CD4-positive, alpha-beta T cell treated with Interleukin-4 for 1 hour (primary cell): ENCODE measurements at regions not wholly inside any gene's neighbourhood (a gene's known extent, or its start where the extent isn't known, plus 50 kb on each side); places are given as distances from the start of the nearest gene placed in this dataset.
"Not testable (repeated sequence)": the region's sequence is repeated elsewhere in the genome, so short reads cannot be mapped to it uniquely, and the experiment has no call there.

Source experiments
- DNase-seq, 2 donors: peaks; one replicate each; pipeline ENCODE4 v3.0.0-alpha.2; 2020 to 2022

DNA sequence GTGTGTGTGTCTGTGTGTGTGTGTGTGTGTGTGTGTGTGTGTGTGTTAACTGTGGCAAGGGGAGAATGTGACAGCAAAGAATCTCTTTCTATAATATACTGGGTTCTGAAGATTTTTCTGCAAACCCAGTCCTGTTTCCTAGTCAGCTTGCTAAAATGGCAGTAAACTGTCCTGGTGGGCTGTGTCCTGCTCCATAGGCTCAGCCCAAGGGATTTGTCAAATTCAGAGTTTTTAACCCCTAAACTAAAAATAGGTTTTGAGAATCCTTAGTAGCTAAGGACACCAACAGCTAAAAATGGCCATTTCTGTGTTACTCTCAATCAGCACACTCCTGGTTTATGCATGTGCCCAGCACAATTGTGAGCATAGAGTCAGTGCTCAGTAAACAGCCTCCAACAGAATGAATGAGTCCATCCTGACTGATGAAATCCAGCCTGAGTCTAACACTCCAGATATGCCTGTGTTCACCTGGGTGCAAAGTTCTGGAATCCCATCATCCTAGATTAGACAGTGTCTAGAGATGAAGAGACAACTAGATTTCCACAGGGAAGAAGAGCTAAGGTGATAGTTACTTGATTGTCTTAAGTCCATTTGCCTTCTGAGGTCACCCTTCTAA lies 192.6 kb downstream of the TTC6 start:
- DNase-seq, result no peak

DNA sequence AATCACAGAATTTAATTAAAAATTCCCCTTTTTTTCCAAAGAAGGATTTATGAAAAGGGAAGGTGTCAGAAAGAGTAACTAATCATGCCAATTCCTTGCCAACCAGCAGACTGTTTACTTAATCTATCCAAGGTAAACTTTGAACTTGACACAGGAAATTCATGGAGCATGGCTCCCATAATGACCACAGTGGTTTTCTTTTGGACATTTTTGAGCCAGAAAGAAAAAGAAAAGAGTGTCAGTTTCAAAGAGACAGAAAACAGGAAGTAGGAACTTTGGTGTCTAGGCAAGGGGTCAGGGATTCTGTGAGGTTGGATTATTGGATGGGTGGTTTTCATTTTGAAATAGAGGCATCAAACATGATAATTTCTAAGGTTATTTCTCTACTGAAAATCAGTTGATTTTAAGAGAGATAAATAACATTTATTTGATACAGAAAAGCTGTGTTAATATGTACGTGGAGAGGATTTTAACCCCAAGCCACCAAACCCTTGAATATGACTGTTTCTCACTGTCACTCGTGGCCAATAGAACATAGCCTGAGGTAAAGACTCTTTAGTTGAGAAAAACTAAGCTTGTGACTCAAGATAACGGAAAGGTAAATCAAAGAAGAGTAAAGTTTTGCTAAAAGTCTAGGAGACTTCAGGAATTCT lies 196.1 kb downstream of the TTC6 start:
- no peak for DNase-seq

DNA sequence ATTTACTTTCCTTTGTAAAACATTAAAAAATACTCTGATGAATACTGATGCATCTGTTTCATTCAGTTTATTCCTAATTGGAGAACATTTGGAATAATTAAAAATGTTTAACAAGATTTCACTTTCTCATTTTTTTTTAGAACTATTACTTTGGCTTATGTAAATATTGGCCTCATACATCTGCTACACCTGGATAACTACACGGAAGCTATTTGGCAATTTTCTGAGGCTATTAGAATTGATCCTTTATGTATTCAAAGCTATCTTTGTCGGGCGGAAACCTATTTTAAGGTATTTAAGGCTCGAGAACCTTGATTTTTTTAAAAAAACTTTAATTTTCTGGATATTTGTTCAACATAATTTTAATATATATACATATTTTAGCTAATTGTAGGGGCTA lies 196.7 kb downstream of the TTC6 start:
- no peak for DNase-seq

DNA sequence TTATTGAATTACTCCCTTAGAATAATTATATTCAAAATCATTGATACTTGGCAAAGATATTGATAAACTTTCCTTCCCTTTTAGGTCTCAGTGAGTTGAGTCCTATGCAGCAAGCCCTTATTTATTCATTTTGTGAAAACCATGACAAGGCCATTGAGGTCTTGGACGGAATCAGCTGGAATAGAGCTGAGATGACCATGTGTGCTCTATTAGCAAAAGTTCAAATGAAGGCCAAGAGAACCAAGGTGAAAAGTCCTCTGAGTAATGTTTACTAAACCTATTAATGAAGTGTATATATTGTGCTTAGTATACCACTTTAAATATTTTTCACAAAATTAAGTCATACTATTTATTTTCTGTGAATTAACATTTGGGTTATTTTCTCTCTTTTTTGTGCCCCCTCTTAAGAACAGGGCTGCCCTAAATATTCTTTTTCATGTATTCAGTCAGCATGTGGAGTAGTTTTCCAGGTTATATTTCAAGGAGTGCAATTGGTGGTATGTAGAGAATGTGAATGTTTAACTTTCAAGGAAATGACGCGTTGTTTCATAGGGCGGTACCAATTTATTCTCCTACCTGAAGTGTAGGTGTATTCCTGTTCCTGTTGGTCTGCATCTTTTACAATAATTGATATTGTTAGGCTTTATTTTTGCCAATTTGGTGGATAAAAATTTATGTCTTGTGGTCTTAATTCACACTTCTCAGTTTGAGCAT lies 201.4 kb downstream of the TTC6 start:
- no peak for DNase-seq

DNA sequence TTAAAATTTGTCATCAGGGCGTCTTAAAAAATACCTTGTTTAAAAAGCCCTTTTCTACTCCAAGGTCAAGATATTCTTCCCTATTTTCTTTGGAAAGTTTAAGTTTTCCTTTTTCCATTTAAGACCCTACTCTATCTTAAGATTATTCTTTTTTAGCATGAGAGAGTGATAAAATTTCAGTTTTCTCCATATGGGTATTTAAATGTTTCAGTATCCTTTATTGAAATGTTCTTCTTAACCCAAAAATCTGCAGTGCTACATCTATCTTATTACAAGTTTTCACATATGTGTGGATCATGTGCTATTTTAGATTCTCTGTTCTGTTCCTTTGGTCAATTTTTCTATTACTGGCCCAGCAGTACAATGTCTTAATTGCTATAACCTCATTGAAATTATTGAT lies 202.2 kb downstream of the TTC6 start:
- DNase-seq, result no peak

DNA sequence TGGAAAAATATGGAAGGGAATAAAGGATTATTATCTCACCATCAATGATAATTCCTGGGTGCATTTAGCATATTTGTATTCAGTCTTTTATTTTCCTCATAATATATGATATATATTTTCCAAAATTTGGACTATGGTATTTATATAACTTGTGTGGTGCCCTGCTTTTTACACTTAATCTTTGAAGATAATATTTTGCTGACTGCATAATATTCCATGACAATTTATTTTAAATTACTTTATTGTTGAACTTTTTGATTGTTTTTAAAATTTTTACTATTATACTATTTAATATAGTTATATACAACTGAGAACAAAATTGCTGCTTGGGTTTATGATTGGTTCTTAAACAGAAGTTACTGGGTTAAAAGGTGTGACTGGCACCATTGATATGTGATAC lies 212.3 kb downstream of the TTC6 start:
- DNase-seq, result no peak

DNA sequence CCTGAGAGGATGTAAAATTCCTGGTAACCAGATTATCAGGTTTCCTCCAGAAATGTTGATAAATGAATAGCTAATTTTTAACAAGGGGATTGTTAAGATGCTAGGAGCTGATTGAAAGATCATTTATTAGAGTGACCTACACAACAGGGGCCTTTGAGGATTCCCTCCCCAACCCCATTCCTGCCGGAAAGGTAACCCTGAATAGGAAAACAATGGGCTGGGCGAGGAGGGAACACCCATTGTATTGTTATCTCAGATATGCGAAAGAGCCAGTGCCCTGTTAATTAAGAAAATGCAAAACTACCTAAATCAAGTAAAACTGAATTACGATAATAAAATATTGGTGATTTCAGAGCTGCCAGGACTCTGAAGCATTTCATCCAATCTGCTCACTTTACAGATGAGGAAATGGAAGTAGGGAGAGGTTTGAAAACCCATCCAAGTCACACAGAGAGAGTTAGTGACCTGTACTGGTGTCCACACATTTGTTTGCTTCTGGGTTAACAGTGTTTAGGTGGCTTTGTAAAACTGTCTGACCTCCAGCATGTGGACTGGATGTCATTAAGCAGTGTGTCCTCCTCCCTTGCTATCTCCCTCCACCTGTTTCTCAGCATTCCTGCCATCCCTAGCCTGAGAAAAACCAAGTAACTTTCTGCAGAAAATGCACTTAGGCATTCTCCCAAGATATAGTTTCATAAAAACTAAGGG lies 214.8 kb downstream of the TTC6 start:
- no peak for DNase-seq

DNA sequence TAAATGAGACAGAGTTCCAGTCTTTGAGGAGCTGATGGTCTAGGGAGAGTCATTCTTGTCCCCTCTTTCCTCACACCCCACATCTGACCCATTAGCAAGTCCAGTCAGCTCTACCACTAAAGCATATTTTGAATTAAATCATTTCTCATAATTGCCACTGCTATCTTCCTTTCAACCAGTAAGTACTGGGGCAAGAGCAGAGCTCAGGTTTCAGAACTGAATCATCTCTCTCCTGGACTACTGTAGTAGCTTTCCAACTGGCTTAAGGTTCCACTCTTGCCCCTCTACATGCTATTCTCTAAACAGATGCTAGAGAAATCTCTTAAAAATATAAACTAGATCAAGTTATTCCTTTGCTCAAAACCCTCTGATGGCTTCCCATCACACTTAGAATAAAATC lies 218.3 kb downstream of the TTC6 start:
- DNase-seq, result no peak

DNA sequence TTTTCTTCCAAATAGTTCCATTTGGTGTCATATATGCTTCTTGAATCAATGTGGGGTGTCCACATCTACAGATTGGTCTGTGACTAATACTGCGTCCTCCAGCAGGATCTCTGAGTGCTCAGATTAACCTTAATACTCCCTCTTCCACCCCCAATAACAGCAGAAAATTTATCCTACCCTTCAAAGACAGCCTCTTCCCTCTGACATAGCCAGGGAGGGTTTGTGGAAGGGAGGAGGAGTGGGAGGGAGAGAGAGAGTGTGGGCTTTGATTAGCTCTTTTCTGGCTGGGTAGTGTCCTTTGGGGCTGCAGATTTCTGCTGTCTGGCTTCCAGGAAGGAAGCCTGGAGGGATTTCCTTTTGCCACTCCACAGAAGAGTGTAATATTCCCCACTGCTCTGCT lies 220.7 kb downstream of the TTC6 start:
- no peak for DNase-seq

DNA sequence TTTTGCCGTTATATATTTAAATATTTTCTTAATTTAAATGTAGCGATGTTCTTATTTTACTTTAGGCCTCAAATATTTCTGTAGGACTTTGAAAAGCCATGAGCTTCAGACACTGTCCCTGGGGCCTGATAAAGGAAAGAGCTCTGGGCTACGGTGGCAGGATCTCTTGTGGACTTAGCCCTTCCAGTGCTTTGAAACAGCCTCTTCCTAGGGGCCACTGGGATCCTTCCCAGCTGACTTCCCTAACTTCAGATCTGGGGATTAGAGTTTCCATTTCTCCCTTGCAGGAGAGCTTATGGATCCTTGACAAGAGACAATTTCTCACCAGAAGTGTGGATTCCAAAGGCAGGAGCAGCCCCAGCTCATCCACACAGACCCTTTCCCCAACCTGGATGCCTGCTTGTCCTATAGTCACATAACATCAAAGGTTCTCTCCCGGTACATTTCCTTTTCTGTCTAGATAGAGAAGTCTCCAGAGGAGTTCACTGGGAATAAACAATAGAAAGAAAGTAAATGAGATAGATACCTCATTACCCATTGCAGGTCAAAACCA lies 221.4 kb downstream of the TTC6 start:
- DNase-seq, result no peak

DNA sequence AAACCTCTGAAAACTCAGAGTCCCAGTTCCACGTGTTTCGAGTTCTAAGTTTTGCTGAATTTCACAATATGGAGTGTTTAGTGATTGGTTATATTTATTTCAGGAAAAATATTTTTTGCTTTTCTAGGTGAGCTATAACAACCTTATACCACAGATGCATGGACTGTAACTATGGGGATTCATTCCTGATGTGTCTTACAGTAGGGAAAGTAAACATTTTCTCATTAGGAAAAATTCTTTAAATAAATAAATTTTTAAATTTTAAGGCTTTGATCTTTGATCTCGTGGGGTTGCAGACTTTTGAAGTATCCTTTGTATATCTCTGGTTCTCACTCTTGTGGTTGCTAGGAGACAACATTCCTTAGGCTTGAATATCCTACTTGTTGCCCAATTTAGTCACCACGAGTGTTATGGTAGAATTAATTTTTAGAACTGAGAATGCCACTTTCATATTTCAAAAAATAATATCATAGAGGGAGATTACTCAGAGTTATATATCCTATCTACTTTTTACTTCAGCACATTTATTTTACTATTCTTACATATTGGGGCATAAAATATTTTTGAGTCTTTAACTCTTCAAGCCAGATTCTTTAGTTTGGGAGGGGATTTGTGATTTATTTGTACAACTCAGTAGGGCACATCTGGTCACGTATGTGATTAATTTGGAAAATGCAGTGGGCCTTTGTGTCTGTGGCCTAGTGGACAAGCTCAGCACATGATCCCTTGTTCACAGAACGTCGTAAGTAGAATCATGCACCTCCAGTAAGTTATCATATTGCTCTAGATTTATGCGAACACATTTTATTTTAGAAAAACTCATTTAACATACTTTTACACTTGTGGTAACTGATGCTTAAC lies 224.0 kb downstream of the TTC6 start:
- no peak for DNase-seq

DNA sequence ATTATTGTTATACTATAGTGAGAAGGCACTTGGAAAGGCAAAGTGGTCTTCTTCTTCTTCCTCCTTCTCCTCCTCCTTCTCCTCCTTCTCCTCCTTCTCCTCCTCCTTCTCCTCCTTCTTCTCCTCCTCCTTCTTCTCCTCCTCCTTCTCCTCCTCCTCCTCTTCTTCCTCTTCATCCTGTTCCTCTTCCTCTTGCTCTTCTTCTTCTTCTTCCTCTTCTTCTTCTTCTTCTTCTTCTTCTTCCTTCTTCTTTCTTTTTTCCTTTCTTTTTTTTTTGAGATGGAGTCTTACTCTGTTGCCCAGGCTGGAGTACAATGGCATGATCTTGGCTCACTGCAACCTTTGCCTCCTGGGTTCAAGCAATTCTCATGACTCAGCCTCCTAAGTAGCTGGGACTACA lies 225.4 kb downstream of the TTC6 start:
- DNase-seq, result not testable (repeated sequence)

DNA sequence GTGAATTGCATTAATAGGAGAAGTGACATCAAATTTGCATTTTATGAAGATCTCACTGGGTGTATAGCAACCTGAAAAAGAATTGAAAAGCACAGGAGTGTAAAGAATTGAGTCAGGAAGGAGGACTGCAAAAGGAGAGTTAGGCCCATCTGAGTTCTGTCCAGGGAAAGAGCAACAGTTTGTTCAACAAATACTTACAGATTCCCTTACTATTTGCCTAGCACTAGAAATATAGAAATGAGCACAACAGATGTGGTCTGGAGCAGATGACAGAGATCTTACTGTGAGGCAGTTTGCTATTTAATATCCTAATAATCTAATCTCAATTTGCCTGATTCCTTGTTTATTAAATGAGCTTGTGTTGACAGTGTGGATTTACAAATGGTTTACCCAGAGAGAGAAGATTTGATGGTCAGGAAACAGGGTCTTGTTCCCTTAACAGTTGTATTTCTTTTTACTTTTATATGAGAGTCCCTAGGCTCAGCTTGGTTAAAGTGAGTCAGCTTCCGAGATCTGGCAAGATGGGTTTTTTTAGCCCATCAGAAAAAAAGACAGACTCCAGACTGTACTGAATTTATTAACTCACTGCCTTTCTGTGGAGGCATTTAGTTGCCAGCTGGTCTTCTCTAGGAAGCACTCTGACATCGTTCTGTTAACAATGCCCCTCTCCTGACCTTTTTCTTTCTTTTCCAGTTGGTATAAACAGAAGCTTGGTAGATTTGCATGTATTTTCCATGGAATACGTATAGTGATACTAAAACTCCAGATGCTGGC lies 229.7 kb downstream of the TTC6 start:
- no peak for DNase-seq

DNA sequence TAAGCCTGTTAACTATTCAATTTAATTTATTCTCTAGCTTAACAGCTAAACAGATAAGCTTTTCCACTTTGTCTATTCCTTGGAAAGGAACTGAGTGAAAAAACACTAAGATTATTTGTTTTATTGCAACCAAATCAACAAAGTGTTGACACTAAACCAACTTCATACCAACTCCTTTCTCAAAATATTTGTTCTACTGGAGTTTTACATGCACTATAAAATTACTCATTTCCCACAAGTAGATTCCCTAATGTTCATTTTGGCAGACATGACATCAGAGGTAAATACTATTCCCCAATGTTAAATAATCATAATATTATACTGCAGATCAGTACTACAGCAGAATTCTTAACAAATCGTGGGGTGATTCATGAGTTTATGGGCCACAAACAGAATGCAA lies 231.4 kb downstream of the TTC6 start:
- DNase-seq, result no peak

DNA sequence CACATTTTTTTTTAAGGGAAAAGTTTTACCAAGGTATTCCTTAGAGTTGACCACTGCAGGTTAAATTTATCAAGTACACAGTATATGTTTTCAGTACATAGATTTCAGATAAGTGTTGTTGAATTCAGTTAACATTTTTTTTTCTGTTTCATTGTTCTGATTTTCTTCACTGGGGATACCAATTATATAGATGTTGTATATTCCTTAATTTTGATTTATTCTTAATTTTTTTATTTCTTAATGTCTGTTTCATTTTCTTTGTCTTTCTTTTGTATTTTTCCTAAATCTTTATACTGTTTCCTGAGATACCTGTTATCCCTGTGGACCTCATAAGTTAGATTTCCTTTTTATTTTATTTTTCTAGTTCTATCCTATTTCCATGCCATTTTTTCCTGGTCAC lies 234.8 kb downstream of the TTC6 start:
- no peak for DNase-seq

DNA sequence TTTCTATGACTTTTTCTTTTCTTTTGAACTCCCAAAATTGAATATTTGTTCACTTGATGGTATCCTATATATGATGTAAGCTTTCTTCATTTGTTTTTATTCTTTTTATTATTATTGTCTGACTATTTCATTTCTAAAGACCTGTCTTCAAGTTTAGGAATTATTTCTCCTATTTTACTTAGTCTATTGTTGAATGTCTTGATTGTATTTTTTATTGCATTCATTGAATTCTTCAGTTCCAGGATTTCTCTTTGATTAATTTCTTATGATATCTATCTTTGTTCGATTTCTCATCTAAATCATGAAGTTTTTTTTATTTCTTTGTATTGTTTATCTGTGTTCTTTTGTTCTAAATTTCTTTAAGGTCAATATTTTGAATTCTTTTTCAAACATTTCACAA lies 238.8 kb downstream of the TTC6 start:
- DNase-seq, result no peak

DNA sequence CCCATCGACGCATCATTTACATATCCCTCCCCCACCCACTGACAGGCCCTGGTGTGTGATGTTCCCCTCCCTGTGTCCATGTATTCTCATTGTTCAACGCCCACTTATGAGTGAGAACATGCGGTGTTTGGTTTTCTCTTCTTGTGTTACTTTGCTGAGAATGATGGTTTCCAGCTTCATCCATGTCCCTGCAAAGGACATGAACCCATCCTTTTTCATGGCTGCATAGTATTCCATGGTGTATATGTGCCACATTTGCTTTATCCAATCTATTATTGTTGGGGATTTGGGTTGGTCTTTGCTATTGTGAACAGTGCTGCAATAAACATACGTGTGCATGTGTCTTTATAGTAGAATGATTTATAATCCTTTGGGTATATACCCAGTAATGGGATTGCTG lies 243.3 kb downstream of the TTC6 start:
- not testable (repeated sequence) for DNase-seq

DNA sequence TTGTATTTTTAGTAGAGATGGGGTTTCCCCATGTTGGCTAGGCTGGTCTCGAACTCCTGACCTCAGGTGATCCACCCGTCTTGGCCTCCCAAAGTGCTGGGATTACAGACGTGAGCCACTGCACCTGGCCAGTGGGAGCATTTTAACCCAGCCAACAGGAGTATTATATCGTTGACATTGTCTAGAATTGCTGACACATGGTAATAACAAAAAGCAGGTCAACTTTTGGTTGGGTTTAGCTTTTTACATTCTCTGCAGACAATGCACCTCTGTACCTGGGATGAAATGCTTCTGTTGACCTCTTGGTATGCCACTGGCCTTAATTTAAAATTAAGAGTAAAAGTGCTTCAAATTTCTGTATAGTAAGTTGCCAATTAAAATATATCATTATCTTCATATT lies 245.6 kb downstream of the TTC6 start:
- not testable (repeated sequence) for DNase-seq

DNA sequence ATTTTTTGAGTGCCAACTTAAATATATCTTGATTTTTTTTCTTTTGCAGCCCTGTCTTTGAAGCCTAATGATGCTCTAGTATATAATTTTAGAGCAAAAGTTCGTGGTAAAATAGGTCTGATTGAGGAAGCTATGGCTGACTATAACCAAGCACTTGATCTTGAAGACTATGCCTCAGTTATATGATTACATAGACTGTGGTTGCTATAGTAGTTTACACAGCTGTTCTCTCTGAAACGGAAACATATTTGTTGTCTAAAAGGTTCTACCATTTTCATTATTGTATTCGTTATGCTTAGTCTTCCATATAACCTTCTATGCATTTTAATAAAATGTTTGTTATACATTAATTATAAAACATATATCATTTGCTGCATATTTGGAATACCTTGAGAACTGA lies 246.7 kb downstream of the TTC6 start:
- DNase-seq, result no peak

DNA sequence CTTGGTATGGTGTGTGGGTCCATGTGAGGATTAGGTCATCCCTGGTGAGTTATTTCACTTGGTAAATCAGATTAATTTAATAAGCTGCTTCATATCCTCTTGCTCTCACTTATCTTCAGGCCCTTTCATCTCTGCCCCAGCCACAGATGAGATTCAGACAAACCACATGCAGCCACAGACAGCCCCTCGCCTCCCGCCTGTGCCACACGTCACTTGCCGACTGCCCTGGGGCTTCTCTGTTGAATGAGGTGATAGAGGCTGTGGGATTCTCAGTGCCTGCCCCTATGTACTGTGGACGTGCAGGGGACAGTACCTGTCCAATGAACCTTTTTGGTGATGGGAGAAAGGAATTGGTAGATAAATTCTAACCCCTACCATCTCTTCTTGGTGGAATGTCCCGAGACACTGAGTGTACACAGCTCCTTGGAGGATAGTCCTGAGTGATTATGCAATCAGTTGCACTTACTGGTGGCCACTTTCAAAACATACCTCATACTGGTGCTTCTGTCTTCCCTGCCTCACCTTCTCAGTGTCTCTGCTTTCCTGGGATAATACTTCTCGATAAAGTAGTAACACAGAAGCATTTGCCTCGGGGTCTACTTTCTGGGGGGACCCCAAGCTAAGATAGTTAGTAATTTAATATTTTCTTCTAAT lies 248.7 kb downstream of the TTC6 start:
- DNase-seq, result no peak

DNA sequence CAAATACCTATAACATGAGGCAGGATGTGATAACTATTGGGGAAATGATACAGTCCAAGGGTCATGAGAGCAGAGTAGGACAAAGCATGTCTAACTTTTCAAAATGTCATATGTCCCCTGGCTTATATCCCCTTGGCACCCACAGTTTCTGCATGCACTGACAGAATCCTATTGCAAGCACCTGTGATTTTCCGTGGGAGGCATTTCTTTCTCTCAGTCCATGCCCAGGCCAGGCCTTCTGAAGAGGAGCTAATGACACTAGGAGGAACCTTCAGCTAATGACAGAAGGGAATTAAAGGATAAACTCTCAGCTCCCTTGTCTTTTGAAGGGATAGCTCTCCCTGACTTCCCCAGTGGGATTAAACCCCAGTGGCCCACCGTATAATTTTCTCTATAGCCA lies 249.2 kb downstream of the TTC6 start:
- DNase-seq, result no peak
